Astrocyte (in vitro differentiated cells and primary cell): ENCODE measurements at regions not wholly inside any gene's neighbourhood (a gene's known extent, or its start where the extent isn't known, plus 50 kb on each side); places are given as distances from the start of the nearest gene placed in this dataset.
A peak's percentile ranks its signal among the peaks of the same experiment; 100 is the strongest.

Experiments used
- DNase-seq: peaks from one replicate; pipeline ENCODE4 v3.0.0-alpha.2; 2010; ENCODE audit warnings: low read depth
- FAIRE-seq: peaks from 2 replicates; lab custom pipeline; 2011; peaks lifted over from hg19 to GRCh38; lab: Jason Lieb, UNC
- H2AFZ ChIP-seq: 2 replicates; pipeline ENCODE4 v1.6.0; 2012; ENCODE audit warnings: low read depth, low read length, inconsistent platforms
- H3K27ac ChIP-seq: 2 replicates; pipeline ENCODE4 v1.5.1; 2011; ENCODE audit warnings: low read depth, low read length, inconsistent platforms
- H3K27me3 ChIP-seq: 2 replicates; pipeline ENCODE4 v1.6.0; 2011; ENCODE audit warnings: low read length, inconsistent platforms; ENCODE audit not compliant: insufficient read depth
- H3K36me3 ChIP-seq: 2 replicates; pipeline ENCODE4 v1.5.1; 2011; ENCODE audit warnings: low read length, inconsistent platforms; ENCODE audit not compliant: insufficient read depth
- H3K4me1 ChIP-seq: 2 replicates; pipeline ENCODE4 v1.5.1; 2011; ENCODE audit warnings: low read length, inconsistent platforms; ENCODE audit not compliant: insufficient read depth
- H3K4me2 ChIP-seq: 2 replicates; pipeline ENCODE4 v1.6.0; 2012; ENCODE audit warnings: low read length, inconsistent platforms
- H3K4me3 ChIP-seq: 2 replicates; pipeline ENCODE4 v1.5.1; 2011; ENCODE audit warnings: low read depth, mild to moderate bottlenecking, low read length, inconsistent platforms; ENCODE audit not compliant: insufficient read depth
- H3K79me2 ChIP-seq: 2 replicates; pipeline ENCODE4 v1.6.0; 2012; ENCODE audit warnings: mild to moderate bottlenecking, low read length, inconsistent platforms; ENCODE audit not compliant: insufficient read depth
- H3K9ac ChIP-seq: 2 replicates; pipeline ENCODE4 v1.6.0; 2012; ENCODE audit warnings: mild to moderate bottlenecking, low read length, inconsistent platforms
- H3K9me3 ChIP-seq: 2 replicates; pipeline ENCODE4 v1.5.1; 2012; ENCODE audit warnings: low read depth, mild to moderate bottlenecking, low read length, inconsistent platforms; ENCODE audit not compliant: insufficient read depth
- H4K20me1 ChIP-seq: 2 replicates; pipeline ENCODE4 v1.6.0; 2012; ENCODE audit warnings: low read length, inconsistent platforms; ENCODE audit not compliant: insufficient read depth
- H3K27ac Mint-ChIP-seq: one replicate; pipeline ENCODE4 v1.8.0; 2021; ENCODE audit warnings: mild to moderate bottlenecking, mixed read lengths; ENCODE audit not compliant: unreplicated experiment
- H3K27me3 Mint-ChIP-seq: one replicate; pipeline ENCODE4 v1.8.0; 2021; ENCODE audit warnings: low read depth, mixed read lengths; ENCODE audit not compliant: unreplicated experiment
- H3K36me3 Mint-ChIP-seq: one replicate; pipeline ENCODE4 v1.8.0; 2021; ENCODE audit warnings: low read depth, mixed read lengths; ENCODE audit not compliant: unreplicated experiment
- H3K4me1 Mint-ChIP-seq: one replicate; pipeline ENCODE4 v1.8.0; 2021; ENCODE audit warnings: low read depth, mixed read lengths; ENCODE audit not compliant: unreplicated experiment
- H3K4me3 Mint-ChIP-seq: one replicate; pipeline ENCODE4 v1.8.0; 2021; ENCODE audit warnings: mild to moderate bottlenecking, moderate library complexity, mixed read lengths; ENCODE audit not compliant: unreplicated experiment
- H3K9me3 Mint-ChIP-seq: one replicate; pipeline ENCODE4 v1.8.0; 2021; ENCODE audit warnings: mild to moderate bottlenecking, mixed read lengths; ENCODE audit not compliant: unreplicated experiment
- CTCF ChIP-seq: IDR thresholded peaks from 2 replicates; pipeline ENCODE4 v1.5.1; 2011; ENCODE audit warnings: low read depth, mild to moderate bottlenecking, inconsistent platforms, low read length, moderate library complexity; ENCODE audit not compliant: insufficient read depth
- EZH2 ChIP-seq: IDR thresholded peaks from 2 replicates; pipeline ENCODE4 v1.6.1; 2012; ENCODE audit warnings: mild to moderate bottlenecking, low read length, inconsistent platforms; ENCODE audit not compliant: insufficient read depth

DNA sequence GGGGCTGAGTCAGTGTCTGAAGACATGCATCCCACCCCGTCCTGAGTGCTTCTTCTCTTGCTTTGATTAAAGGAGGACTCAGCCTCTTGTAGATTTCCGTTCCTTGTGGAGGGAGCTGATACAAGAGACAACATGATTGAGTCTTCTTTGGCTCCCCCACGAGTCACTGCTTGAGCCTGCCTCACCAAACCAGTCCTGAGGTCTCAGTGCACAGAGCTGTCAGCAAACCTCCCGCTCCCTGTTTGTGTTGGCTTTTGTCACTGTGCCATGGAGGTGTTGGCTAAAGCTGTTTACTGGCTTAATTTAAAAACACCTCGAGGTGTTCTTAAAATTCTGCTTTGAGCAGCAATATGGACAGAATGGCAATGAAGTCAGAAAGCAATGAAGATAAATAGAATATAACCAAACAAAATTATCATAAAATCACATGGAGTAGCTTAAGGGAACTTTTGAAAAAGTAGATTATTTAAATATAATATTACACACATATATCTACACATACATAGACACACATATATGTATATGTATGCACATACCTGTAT is 234.1 kb upstream of the ANKRD55 start:
- no peaks in the 10 kb centered on the region for H3K36me3 Mint-ChIP-seq
- Histone ChIP-seq H3K27me3 (peaks cover 5% of the 10 kb centered on the region), H3K4me3 (no peak overlapping the region), H3K4me1 (no peaks in the 10 kb centered on the region), H3K9me3 (no peaks in the 10 kb centered on the region), H2AFZ (no peak overlapping the region), H3K4me2 (no peak overlapping the region), H3K9ac (no peak overlapping the region), H3K36me3 (no peaks in the 10 kb centered on the region), H4K20me1 (no peaks in the 10 kb centered on the region), H3K79me2 (no peaks in the 10 kb centered on the region), H3K27ac (no peak overlapping the region)
- DNase-seq (no peak), FAIRE-seq (no peak)
- no peak overlapping the region for H3K4me3 Mint-ChIP-seq
- peaks cover 25% of the 10 kb centered on the region for H3K4me1 Mint-ChIP-seq
- TF ChIP-seq EZH2 (no peak), CTCF (no peak)
- peaks cover 9% of the 10 kb centered on the region for H3K27me3 Mint-ChIP-seq
- no peaks in the 10 kb centered on the region for H3K9me3 Mint-ChIP-seq
- H3K27ac Mint-ChIP-seq, result no peak overlapping the region

DNA sequence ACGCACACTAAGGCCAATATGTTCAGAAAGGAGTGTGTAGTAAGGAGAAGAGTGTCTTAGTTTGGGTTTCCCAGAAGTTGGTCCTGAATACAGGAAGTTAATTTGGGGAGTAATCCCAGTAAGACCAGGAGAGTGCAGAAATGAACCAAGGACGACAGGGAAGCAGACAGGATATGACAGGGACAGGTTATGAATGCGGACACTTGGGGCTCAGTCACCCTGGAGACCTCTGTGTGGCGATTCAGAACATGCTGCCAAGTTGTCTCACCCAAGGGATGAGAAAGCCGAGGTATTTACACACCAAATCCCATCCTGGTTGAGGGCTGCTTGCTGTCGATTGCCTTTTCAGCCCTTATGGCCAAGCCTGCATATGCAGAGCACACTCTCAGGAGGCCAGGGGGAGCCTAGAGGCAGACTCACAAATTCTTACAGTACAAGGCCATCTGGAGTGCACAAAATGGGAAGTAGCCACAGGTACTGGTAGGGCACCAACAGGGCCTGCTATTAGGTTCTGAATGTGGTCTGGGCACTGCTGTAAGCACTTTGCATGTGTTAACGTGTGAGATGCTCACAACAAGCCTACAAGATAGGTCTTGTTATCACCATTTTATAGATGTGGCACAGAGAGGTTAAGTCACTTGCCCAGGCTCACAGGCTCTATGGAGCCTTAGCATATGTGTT is 233.1 kb upstream of the ANKRD55 start:
- Histone ChIP-seq H3K4me2 (no peak overlapping the region), H3K9me3 (no peaks in the 10 kb centered on the region), H3K4me3 (no peak overlapping the region), H3K27me3 (peaks cover 5% of the 10 kb centered on the region), H3K27ac (no peak overlapping the region), H4K20me1 (no peaks in the 10 kb centered on the region), H3K9ac (no peak overlapping the region), H2AFZ (no peak overlapping the region), H3K79me2 (no peaks in the 10 kb centered on the region), H3K4me1 (no peaks in the 10 kb centered on the region), H3K36me3 (no peaks in the 10 kb centered on the region)
- H3K27ac Mint-ChIP-seq, result no peak overlapping the region
- no peak overlapping the region for H3K4me3 Mint-ChIP-seq
- FAIRE-seq (no peak), DNase-seq (no peak)
- no peak for TF ChIP-seq EZH2
- H3K9me3 Mint-ChIP-seq, result no peaks in the 10 kb centered on the region
- peaks cover 7% of the 10 kb centered on the region for H3K27me3 Mint-ChIP-seq
- H3K36me3 Mint-ChIP-seq, result no peaks in the 10 kb centered on the region
- peaks cover 23% of the 10 kb centered on the region for H3K4me1 Mint-ChIP-seq

GRCh38 chr5:56465769-56466135 is 232.6 kb upstream of the ANKRD55 start:
- H3K4me1 ChIP-seq, result no peaks in the 10 kb centered on the region
- H3K36me3 ChIP-seq, result no peaks in the 10 kb centered on the region
- Mint-ChIP-seq H3K36me3 (no peaks in the 10 kb centered on the region), H3K9me3 (no peaks in the 10 kb centered on the region), H3K27me3 (peaks cover 7% of the 10 kb centered on the region), H3K27ac (peak overlapping the region; percentile 21), H3K4me1 (peaks cover 23% of the 10 kb centered on the region), H3K4me3 (no peak overlapping the region)
- no peak overlapping the region for H3K4me2 ChIP-seq
- DNase-seq, result no peak
- peaks cover 5% of the 10 kb centered on the region for H3K27me3 ChIP-seq
- no peaks in the 10 kb centered on the region for H4K20me1 ChIP-seq
- TF ChIP-seq CTCF, result no peak
- no peak for TF ChIP-seq EZH2
- H2AFZ ChIP-seq, result no peak overlapping the region
- FAIRE-seq, result no peak
- H3K9me3 ChIP-seq, result no peaks in the 10 kb centered on the region
- no peak overlapping the region for H3K9ac ChIP-seq
- H3K79me2 ChIP-seq, result no peaks in the 10 kb centered on the region
- H3K27ac ChIP-seq, result no peak overlapping the region
- no peak overlapping the region for H3K4me3 ChIP-seq
